ENCODE measurements at regions not wholly inside any gene's neighbourhood (a gene's known extent, or its start where the extent isn't known, plus 50 kb on each side); places are given as distances from the start of the nearest gene placed in this dataset.

DNA sequence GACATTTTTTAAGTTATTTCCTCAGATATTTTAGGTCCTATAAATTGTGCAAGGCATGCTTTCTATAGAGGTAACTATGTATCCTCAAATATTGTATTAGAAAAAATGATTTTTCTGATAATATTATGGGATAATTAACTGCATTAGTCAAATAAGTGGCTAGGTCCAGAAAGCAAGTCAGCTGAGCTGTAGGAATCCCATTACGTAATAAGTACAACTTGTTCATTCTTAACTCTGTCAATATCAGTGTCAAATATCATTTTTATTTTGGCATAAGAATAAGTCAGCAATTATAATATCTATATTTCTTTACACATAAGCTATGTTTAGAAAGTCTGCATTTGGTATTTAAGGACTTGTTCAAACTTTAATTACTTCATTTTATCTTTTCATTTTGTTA is 830.9 kb upstream of the GJE1 start:
- Histone ChIP-seq H3K9me3 (ENCODE audit: severe bottlenecking) (no peaks in the 10 kb centered on the region), H3K27me3 (ENCODE audit: insufficient read depth, poor library complexity, severe bottlenecking) (no peaks in the 10 kb centered on the region), H3K4me1 (ENCODE audit: insufficient read depth, poor library complexity, severe bottlenecking) (peaks cover 6% of the 10 kb centered on the region), H3K27ac (ENCODE audit: poor library complexity, severe bottlenecking) (no peak overlapping the region), H3K36me3 (ENCODE audit: low read depth) (no peaks in the 10 kb centered on the region), H3K4me3 (ENCODE audit: severe bottlenecking) (no peak overlapping the region)
- TF ChIP-seq, protein P1, sequence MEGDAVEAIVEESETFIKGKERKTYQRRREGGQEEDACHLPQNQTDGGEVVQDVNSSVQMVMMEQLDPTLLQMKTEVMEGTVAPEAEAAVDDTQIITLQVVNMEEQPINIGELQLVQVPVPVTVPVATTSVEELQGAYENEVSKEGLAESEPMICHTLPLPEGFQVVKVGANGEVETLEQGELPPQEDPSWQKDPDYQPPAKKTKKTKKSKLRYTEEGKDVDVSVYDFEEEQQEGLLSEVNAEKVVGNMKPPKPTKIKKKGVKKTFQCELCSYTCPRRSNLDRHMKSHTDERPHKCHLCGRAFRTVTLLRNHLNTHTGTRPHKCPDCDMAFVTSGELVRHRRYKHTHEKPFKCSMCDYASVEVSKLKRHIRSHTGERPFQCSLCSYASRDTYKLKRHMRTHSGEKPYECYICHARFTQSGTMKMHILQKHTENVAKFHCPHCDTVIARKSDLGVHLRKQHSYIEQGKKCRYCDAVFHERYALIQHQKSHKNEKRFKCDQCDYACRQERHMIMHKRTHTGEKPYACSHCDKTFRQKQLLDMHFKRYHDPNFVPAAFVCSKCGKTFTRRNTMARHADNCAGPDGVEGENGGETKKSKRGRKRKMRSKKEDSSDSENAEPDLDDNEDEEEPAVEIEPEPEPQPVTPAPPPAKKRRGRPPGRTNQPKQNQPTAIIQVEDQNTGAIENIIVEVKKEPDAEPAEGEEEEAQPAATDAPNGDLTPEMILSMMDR (IDR thresholded peaks at IDR 0.05; ENCODE audit: poor library complexity, severe bottlenecking): no peak
- DNase-seq (ENCODE audit: low spot score) (no peak), ATAC-seq (ENCODE audit: low read depth) (no peak)

DNA sequence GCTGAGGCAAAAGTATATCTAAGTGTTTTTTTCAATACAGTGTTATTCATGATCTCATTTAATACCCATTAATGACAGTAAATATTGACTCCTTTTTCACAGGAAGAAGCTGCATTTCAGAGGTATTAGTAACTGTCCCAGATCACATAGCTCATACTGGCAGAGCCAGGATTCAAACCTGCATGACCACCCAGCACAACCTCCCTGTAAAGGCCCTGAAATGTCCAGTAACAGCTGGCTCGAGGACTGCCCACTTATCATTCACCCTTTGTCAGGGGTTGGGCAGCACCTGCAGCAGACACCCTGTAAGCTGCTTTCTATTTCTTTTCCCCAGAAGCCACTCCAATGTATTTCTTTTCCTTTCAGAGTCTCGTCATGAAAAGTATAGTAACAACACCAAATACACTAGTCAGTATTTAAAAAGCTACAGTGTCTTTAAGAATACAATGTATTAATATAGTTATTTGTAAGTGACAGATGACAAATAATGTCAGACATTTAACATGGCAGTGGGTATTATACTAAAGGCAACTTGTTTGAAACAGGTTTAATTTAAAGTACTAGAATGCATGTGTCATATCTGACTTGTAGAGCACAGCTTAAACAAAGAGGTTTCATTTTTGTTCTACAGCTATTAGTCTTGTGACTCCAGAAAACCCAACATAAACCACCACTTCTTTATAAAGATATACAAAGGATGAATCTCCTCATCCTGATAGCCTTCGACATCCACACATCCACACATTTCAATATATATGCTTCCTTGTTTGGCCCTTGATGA is 841.6 kb upstream of the GJE1 start:
- H3K36me3 ChIP-seq (ENCODE audit: low read depth): no peaks in the 10 kb centered on the region
- DNase-seq (ENCODE audit: low spot score): no peak

GRCh38 chr6:141288947-141289346 is 843.8 kb upstream of the GJE1 start:
- Histone ChIP-seq H3K9me3 (ENCODE audit: severe bottlenecking) (no peaks in the 10 kb centered on the region), H3K4me3 (ENCODE audit: severe bottlenecking) (no peak overlapping the region), H3K36me3 (ENCODE audit: low read depth) (no peaks in the 10 kb centered on the region), H3K27me3 (ENCODE audit: insufficient read depth, poor library complexity, severe bottlenecking) (no peaks in the 10 kb centered on the region), H3K27ac (ENCODE audit: poor library complexity, severe bottlenecking) (no peak overlapping the region), H3K4me1 (ENCODE audit: insufficient read depth, poor library complexity, severe bottlenecking) (no peaks in the 10 kb centered on the region)
- DNase-seq (ENCODE audit: low spot score): no peak
- no peak for ATAC-seq (ENCODE audit: low read depth)
- TF ChIP-seq, protein P1 (IDR thresholded peaks at IDR 0.05; ENCODE audit: poor library complexity, severe bottlenecking): no peak

More for the DNA sequence above, 841.6 kb upstream of the GJE1 start:
- Histone ChIP-seq H3K27me3 (ENCODE audit: insufficient read depth, poor library complexity, severe bottlenecking) (no peaks in the 10 kb centered on the region), H3K9me3 (ENCODE audit: severe bottlenecking) (no peaks in the 10 kb centered on the region), H3K4me1 (ENCODE audit: insufficient read depth, poor library complexity, severe bottlenecking) (no peaks in the 10 kb centered on the region), H3K4me3 (ENCODE audit: severe bottlenecking) (no peak overlapping the region), H3K27ac (ENCODE audit: poor library complexity, severe bottlenecking) (no peak overlapping the region)
- ATAC-seq (ENCODE audit: low read depth): no peak
- TF ChIP-seq, protein P1 (IDR thresholded peaks at IDR 0.05; ENCODE audit: poor library complexity, severe bottlenecking): no peak

DNA sequence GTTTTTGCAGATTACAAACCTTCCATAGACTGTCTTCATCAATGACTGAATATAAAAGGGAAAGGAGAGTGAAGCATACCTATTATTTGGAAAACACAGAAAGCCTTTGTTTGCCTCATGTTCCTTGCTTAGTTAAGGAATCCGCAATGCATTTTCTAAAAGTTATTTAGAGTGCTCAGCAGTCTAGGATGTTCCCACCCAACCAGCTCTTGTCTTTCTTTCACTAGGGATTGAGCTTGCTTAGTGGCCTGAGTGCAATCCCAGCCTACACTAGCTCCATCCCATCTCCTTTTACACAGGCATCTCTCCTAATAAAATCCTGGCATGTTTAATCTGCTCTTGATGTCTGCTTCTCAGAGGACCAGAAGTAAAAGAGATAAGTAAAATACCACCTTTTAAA is 850.5 kb upstream of the GJE1 start:
- Histone ChIP-seq H3K4me3 (ENCODE audit: severe bottlenecking) (no peak overlapping the region), H3K27ac (ENCODE audit: poor library complexity, severe bottlenecking) (no peak overlapping the region), H3K36me3 (ENCODE audit: low read depth) (no peaks in the 10 kb centered on the region), H3K4me1 (ENCODE audit: insufficient read depth, poor library complexity, severe bottlenecking) (no peaks in the 10 kb centered on the region), H3K9me3 (ENCODE audit: severe bottlenecking) (no peaks in the 10 kb centered on the region), H3K27me3 (ENCODE audit: insufficient read depth, poor library complexity, severe bottlenecking) (no peaks in the 10 kb centered on the region)
- DNase-seq (ENCODE audit: low spot score) (no peak), ATAC-seq (ENCODE audit: low read depth) (no peak)
- TF ChIP-seq, protein P1 (IDR thresholded peaks at IDR 0.05; ENCODE audit: poor library complexity, severe bottlenecking): no peak

DNA sequence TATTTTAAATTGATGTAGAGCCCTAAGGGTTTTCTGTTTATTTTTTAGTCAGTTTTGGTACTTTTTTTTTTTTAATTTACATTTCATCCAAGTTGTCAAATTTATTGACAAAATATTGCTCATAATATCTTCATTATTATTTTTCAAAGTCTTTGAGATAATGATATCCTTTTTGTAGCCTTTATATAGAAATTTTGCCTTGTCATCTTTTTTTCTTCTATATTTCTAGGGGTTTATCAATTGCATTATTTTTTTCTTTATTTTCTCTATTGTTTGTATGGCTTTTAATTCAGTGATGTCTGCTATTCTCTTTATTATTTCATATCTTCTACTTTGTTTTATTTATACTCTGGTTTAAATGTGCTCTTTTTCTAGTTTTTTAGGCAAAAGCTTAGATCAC is 863.0 kb upstream of the GJE1 start:
- DNase-seq (ENCODE audit: low spot score): no peak
- TF ChIP-seq, protein P1 (IDR thresholded peaks at IDR 0.05; ENCODE audit: poor library complexity, severe bottlenecking): no peak
- no peaks in the 10 kb centered on the region for H3K36me3 ChIP-seq (ENCODE audit: low read depth)
- ATAC-seq (ENCODE audit: low read depth): no peak
- no peak overlapping the region for H3K4me3 ChIP-seq (ENCODE audit: severe bottlenecking)
- no peaks in the 10 kb centered on the region for H3K27me3 ChIP-seq (ENCODE audit: insufficient read depth, poor library complexity, severe bottlenecking)
- no peaks in the 10 kb centered on the region for H3K9me3 ChIP-seq (ENCODE audit: severe bottlenecking)
- H3K27ac ChIP-seq (ENCODE audit: poor library complexity, severe bottlenecking): no peak overlapping the region
- H3K4me1 ChIP-seq (ENCODE audit: insufficient read depth, poor library complexity, severe bottlenecking): peaks cover 4% of the 10 kb centered on the region

Measured in RWPE2 (cell line).